Natural killer cell (primary cell): ENCODE measurements at regions not wholly inside any gene's neighbourhood (a gene's known extent, or its start where the extent isn't known, plus 50 kb on each side); places are given as distances from the start of the nearest gene placed in this dataset.

Experiments
- ATAC-seq, 3 donors: fragments of 150-1000 bp in 2 of 3; fragments of 200-7000 bp in 1 of 3; cut with Tn5 transposase; 1 replicate in 1 of 3; 2 replicates in 2 of 3; pipeline ENCODE4 v1.10.0; 2021; ENCODE audit warnings: mild to moderate bottlenecking in 2 of 3, moderate library complexity in 2 of 3
- DNase-seq, 2 donors: peaks; one replicate each; pipeline versions ENCODE4 v3.0.0 to v3.0.0-alpha.2; 2013 to 2021; ENCODE audit warnings: mixed read lengths in 1 of 2
- H3K27ac ChIP-seq: one replicate; pipeline ENCODE4 v1.5.1; 2013; ENCODE audit warnings: mild to moderate bottlenecking, low read length
- H3K27me3 ChIP-seq: one replicate; pipeline ENCODE4 v1.6.1; 2013; ENCODE audit warnings: low read length; ENCODE audit not compliant: control insufficient read depth, insufficient read depth
- H3K36me3 ChIP-seq: one replicate; pipeline ENCODE4 v1.6.1; 2013; ENCODE audit warnings: low read length; ENCODE audit not compliant: control insufficient read depth, insufficient read depth
- H3K4me1 ChIP-seq: one replicate; pipeline ENCODE4 v1.6.1; 2013; ENCODE audit warnings: low read length; ENCODE audit not compliant: control insufficient read depth, insufficient read depth
- H3K4me3 ChIP-seq: one replicate; pipeline ENCODE4 v1.5.1; 2013; ENCODE audit warnings: low read length
- H3K9me3 ChIP-seq: one replicate; pipeline ENCODE4 v1.6.1; 2013; ENCODE audit warnings: low read length; ENCODE audit not compliant: control insufficient read depth, insufficient read depth
- H3K27ac Mint-ChIP-seq, 2 donors: one replicate each; pipeline ENCODE4 v1.8.0; 2022; ENCODE audit warnings: mild to moderate bottlenecking in 2 of 2, mixed read lengths in 2 of 2, moderate library complexity in 1 of 2
- H3K27me3 Mint-ChIP-seq, 2 donors: one replicate each; pipeline ENCODE4 v1.8.0; 2022; ENCODE audit warnings: low read depth in 2 of 2, mixed read lengths in 2 of 2
- H3K36me3 Mint-ChIP-seq: one replicate; pipeline ENCODE4 v1.8.0; 2022; ENCODE audit warnings: mixed read lengths
- H3K4me1 Mint-ChIP-seq, 2 donors: one replicate each; pipeline ENCODE4 v1.8.0; 2022; ENCODE audit warnings: mixed read lengths in 2 of 2
- H3K4me3 Mint-ChIP-seq: one replicate; pipeline ENCODE4 v1.8.0; 2022; ENCODE audit warnings: mild to moderate bottlenecking, moderate library complexity, mixed read lengths
- H3K9me3 Mint-ChIP-seq, 2 donors: one replicate each; pipeline ENCODE4 v1.8.0; 2022; ENCODE audit warnings: mixed read lengths in 2 of 2
- CTCF ChIP-seq: fragments of 200-600 bp; IDR thresholded peaks from one replicate; pipeline ENCODE4 v1.8.0; 2022; ENCODE audit warnings: antibody characterized with exemption
- WGBS: methylation state at CpG from one replicate; pipeline ENCODE4 v1.1.7; 2013; ENCODE audit warnings: missing lambda C conversion rate; ENCODE audit not compliant: insufficient coverage; 5-methylcytosine and 5-hydroxymethylcytosine counted together
- intact Hi-C: fragments of 100-400 bp; cut with micrococcal nuclease; formaldehyde crosslinking; loops from one replicate; pipeline ENCODE4 v1.14.2; 2022

DNA sequence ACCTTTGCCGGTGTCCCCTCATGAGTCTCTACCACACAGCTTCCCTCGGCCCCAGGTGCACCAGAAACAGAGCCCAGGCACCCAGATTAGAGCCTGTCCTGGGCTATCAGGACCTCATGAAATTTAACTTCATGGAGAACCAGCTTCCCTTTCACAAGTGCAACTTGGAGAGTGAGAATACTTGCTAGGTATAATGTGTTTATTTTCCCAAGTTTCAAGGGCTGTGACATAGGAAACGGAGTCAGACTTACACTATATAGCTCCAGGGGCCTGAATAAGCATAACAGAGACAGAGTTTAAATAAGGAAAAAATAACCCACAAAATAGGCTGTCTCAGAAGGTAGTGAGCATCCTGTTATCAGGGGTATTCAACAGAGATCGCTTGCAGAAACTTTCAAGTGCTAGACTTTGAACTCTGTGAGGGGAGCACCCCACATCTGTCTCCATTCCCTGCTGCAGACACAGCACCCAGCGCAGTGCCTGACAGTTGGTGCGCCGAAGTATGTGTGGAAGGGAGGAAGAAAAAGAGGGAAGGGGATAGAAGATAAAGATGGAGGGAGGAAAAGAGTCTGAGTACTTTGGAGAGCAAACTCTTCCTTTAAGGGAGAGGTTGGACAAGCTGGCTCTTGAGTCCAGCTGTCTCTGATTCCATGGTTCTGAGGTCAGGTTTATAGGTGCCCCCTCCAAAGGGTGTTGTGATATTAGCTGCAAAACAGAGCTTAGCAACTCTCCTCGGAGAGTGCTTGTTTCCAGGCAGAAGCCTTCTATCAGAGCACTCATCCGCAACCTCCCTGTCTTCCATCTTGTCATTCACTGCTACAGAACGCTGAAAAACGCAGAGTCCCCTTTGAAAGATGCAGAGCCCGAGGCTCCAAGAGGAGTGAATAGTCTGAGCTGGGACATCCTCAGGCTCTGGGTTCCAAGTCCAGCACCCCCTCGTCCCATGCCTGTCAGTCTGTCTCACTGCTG, 84.8 kb downstream of the CPN2 start:
- Mint-ChIP-seq H3K27me3 (peaks cover 0 to 7% of the 10 kb centered on the region in 2 donors), H3K36me3 (no peaks in the 10 kb centered on the region), H3K4me1 (peaks cover 35 to 36% of the 10 kb centered on the region in 2 donors), H3K4me3 (peak overlapping the region; percentile 33), H3K9me3 (no peaks in the 10 kb centered on the region), H3K27ac (peak overlapping the region in 1 of 2 donors; percentile 40)
- no peak overlapping the region for H3K27ac ChIP-seq
- ATAC-seq, result no peak
- no peaks in the 10 kb centered on the region for H3K9me3 ChIP-seq
- H3K36me3 ChIP-seq, result no peaks in the 10 kb centered on the region
- intact Hi-C loops, result no loop called here
- 73% methylated on average over 13 of the region's 13 CpGs for WGBS
- DNase-seq, result no peak
- peaks cover 31% of the 10 kb centered on the region for H3K4me1 ChIP-seq
- TF ChIP-seq CTCF, result no peak
- no peaks in the 10 kb centered on the region for H3K27me3 ChIP-seq
- no peak overlapping the region for H3K4me3 ChIP-seq

GRCh38 chr3:194267744-194268653, 83.1 kb downstream of the CPN2 start:
- H3K36me3 ChIP-seq, result no peaks in the 10 kb centered on the region
- no peaks in the 10 kb centered on the region for H3K9me3 Mint-ChIP-seq
- no peak overlapping the region for H3K4me3 ChIP-seq
- no peak for DNase-seq
- no peak overlapping the region for H3K4me3 Mint-ChIP-seq
- no peaks in the 10 kb centered on the region for H3K27me3 ChIP-seq
- peak overlapping the region in 1 of 2 donors; percentile 35 for H3K27ac Mint-ChIP-seq
- H3K4me1 ChIP-seq, result peaks cover 32% of the 10 kb centered on the region
- intact Hi-C loops, result no loop called here
- no peak for ATAC-seq
- H3K27ac ChIP-seq, result no peak overlapping the region
- no peaks in the 10 kb centered on the region for H3K36me3 Mint-ChIP-seq
- WGBS, result 88% methylated on average over 24 of the region's 26 CpGs
- H3K4me1 Mint-ChIP-seq, result peaks cover 35 to 36% of the 10 kb centered on the region in 2 donors
- H3K27me3 Mint-ChIP-seq, result peaks cover 0 to 7% of the 10 kb centered on the region in 2 donors
- H3K9me3 ChIP-seq, result no peaks in the 10 kb centered on the region
- TF ChIP-seq CTCF, result no peak

DNA sequence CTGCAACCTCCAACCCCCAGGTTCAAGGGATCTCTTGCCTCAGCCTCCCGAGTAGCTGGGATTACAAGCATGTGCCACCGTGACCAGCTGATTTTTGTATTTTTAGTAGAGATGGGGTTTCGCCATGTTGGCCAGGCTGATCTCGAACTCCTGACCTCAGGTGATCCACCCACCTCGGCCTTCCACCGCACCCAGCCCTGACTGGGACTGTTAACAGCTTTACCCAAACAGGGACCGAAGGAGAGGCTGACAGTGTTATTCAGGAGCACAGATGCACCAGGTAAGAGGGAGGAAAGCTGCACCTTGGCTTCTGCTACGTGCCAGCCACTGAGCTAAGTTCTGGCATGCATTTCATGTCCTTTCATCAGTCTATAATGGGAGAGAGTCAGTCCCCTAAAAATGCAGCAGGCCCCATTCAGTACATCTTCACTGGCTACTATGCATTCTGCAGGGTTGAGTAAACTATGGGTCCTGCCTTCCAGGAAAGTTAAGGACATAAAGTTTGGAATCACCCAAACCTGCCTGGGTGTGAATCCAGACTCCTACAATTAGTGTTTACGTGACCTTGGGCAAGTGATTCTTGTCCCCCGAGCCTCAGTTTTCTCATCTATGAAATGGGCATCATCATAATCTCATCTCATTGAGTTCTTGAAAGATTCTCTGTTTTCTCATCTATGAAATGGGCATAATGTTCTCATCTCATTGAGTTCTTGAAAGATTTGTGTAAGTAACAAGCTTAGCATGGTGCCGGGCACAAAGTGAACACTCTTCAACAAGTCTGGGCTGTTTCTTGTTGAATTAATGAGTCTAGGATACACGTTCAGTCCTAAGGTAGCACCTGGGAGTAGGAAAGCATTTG, 82.2 kb downstream of the CPN2 start:
- Mint-ChIP-seq H3K4me3 (peak overlapping the region; percentile 63), H3K27ac (peak overlapping the region in 1 of 2 donors; percentile 72), H3K9me3 (no peaks in the 10 kb centered on the region), H3K4me1 (peaks cover 35 to 36% of the 10 kb centered on the region in 2 donors), H3K36me3 (no peaks in the 10 kb centered on the region), H3K27me3 (peaks cover 0 to 7% of the 10 kb centered on the region in 2 donors)
- Histone ChIP-seq H3K9me3 (no peaks in the 10 kb centered on the region), H3K36me3 (no peaks in the 10 kb centered on the region), H3K4me3 (no peak overlapping the region), H3K27me3 (no peaks in the 10 kb centered on the region), H3K27ac (no peak overlapping the region), H3K4me1 (peaks cover 32% of the 10 kb centered on the region)
- intact Hi-C loops, result no loop called here
- ATAC-seq (no peak), DNase-seq (no peak)
- TF ChIP-seq CTCF, result no peak
- WGBS, result 91% methylated on average over 12 of the region's 12 CpGs
